ENCODE measurements at regions not wholly inside any gene's neighbourhood (a gene's known extent, or its start where the extent isn't known, plus 50 kb on each side); places are given as distances from the start of the nearest gene placed in this dataset.
A peak's percentile ranks its signal among the peaks of the same experiment; 100 is the strongest.

DNA sequence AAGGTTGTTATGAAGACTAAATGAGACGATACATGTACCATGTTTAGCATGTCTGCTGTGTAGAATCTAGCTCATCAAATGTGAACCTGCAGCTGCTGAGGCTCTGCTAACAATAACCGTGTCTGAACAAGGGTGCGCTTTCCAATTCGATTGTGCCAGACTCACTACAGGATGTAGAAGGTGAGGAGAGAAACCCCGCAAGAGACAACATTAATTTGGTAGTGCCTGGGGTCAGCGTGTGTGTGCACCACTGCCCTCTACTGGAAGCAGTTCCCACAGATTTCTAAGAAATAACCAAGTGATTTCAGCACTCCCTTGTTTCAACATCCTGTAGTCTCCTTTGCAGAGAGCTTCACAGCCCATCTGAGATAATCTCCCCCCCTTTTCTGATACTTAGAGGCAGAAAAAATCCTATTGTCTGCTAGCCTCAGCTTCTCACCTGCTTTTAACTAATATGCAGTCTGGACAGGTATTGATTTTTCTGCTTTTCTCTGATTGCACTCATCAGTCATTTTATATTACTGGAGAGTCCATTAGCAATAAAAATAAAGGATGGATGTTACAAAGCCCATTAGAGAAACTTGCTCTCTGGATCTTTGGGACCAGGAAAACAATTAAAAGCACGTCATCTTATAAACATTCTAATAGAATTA lies 96.7 kb upstream of the BACH2 start:
- TF ChIP-seq, protein P1, sequence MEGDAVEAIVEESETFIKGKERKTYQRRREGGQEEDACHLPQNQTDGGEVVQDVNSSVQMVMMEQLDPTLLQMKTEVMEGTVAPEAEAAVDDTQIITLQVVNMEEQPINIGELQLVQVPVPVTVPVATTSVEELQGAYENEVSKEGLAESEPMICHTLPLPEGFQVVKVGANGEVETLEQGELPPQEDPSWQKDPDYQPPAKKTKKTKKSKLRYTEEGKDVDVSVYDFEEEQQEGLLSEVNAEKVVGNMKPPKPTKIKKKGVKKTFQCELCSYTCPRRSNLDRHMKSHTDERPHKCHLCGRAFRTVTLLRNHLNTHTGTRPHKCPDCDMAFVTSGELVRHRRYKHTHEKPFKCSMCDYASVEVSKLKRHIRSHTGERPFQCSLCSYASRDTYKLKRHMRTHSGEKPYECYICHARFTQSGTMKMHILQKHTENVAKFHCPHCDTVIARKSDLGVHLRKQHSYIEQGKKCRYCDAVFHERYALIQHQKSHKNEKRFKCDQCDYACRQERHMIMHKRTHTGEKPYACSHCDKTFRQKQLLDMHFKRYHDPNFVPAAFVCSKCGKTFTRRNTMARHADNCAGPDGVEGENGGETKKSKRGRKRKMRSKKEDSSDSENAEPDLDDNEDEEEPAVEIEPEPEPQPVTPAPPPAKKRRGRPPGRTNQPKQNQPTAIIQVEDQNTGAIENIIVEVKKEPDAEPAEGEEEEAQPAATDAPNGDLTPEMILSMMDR (IDR thresholded peaks at IDR 0.05; ENCODE audit: insufficient read depth, low read depth, low read length): peak; percentile 84
- no peak for TF ChIP-seq EZH2 (IDR thresholded peaks at IDR 0.05; ENCODE audit: insufficient read depth, low read length)
